KBM-7 (cell line): ENCODE measurements at regions not wholly inside any gene's neighbourhood (a gene's known extent, or its start where the extent isn't known, plus 50 kb on each side); places are given as distances from the start of the nearest gene placed in this dataset.

Experiments used
- DNase-seq: peaks from one replicate; pipeline ENCODE4 v3.0.0-alpha.2; 2015
- in situ Hi-C: fragments of 300-500 bp; cut with MboI; formaldehyde crosslinking; loops from 2 replicates; pipeline ENCODE4 v1.14.3; 2020; ENCODE audit warnings: low sequenced_read_pairs, low pct_unique_long_range_greater_than_20kb, mixed read lengths

GRCh38 chr9:113646946-113647914, 183.7 kb downstream of the RGS3 start:
- no peak for DNase-seq
- in situ Hi-C loops = no loop called here

GRCh38 chr9:113648048-113648447, 184.5 kb downstream of the RGS3 start:
- DNase-seq = no peak
- in situ Hi-C loops = no loop called here

- DNase-seq = no peak
- in situ Hi-C loops = no loop called here
Measured at GRCh38 chr9:113648586-113648985, 185.1 kb downstream of the RGS3 start.

- DNase-seq = no peak
- in situ Hi-C loops = no loop called here
Measured at GRCh38 chr9:113649054-113649453, 185.5 kb downstream of the RGS3 start.

GRCh38 chr9:113649855-113650206, 186.3 kb downstream of the RGS3 start:
- DNase-seq = no peak
- in situ Hi-C loops = loop anchor here (10.0 to 25.0 kb wide), 2 partner anchors 55 to 188 kb away; partner anchors contain the start of gene RGS3

- in situ Hi-C loops = loop anchor here (10.0 to 25.0 kb wide), 2 partner anchors 56 to 188 kb away; partner anchors contain the start of gene RGS3
- no peak for DNase-seq
Measured at GRCh38 chr9:113650207-113651131, 186.9 kb downstream of the RGS3 start.

GRCh38 chr9:113651896-113652295, 188.4 kb downstream of the RGS3 start:
- in situ Hi-C loops = loop anchor here (10.0 to 25.0 kb wide), 2 partner anchors 57 to 190 kb away; partner anchors contain the start of gene RGS3
- no peak for DNase-seq

GRCh38 chr9:113652355-113653152, 189.0 kb downstream of the RGS3 start:
- DNase-seq = no peak
- in situ Hi-C loops = loop anchor here (10.0 to 25.0 kb wide), 2 partner anchors 58 to 190 kb away; partner anchors contain the start of gene RGS3

GRCh38 chr9:113653746-113654604, 190.4 kb downstream of the RGS3 start:
- no peak for DNase-seq
- in situ Hi-C loops = loop anchor here (10.0 to 25.0 kb wide), 2 partner anchors 59 to 192 kb away; partner anchors contain the start of gene RGS3

- DNase-seq = no peak
- in situ Hi-C loops = loop anchor here (10.0 to 25.0 kb wide), 2 partner anchors 60 to 193 kb away; partner anchors contain the start of gene RGS3
Measured at GRCh38 chr9:113654605-113655428, 191.3 kb downstream of the RGS3 start.

- no peak for DNase-seq
- in situ Hi-C loops = loop anchor here (10.0 to 25.0 kb wide), 2 partner anchors 62 to 195 kb away; partner anchors contain the start of gene RGS3
Measured at GRCh38 chr9:113656771-113657670, 193.5 kb downstream of the RGS3 start.

GRCh38 chr9:113657765-113658544, 194.4 kb downstream of the RGS3 start:
- in situ Hi-C loops = loop anchor here (10.0 to 25.0 kb wide), 2 partner anchors 63 to 196 kb away; partner anchors contain the start of gene RGS3

GRCh38 chr9:113658545-113658895, 195.0 kb downstream of the RGS3 start:
- in situ Hi-C loops = loop anchor here (10.0 to 25.0 kb wide), 2 partner anchors 64 to 196 kb away; partner anchors contain the start of gene RGS3
- no peak for DNase-seq

More at GRCh38 chr9:113657765-113658544, 194.4 kb downstream of the RGS3 start:
- DNase-seq = peak; percentile 81

GRCh38 chr9:113659039-113659438, 195.5 kb downstream of the RGS3 start:
- in situ Hi-C loops = loop anchor here (10.0 to 25.0 kb wide), 2 partner anchors 64 to 197 kb away; partner anchors contain the start of gene RGS3
- DNase-seq = no peak

GRCh38 chr9:113659740-113660139, 196.2 kb downstream of the RGS3 start:
- in situ Hi-C loops = loop anchor here (10.0 to 25.0 kb wide), 2 partner anchors 65 to 197 kb away; partner anchors contain the start of gene RGS3
- DNase-seq = no peak
